ENCODE measurements at regions not wholly inside any gene's neighbourhood (a gene's known extent, or its start where the extent isn't known, plus 50 kb on each side); places are given as distances from the start of the nearest gene placed in this dataset.

GRCh38 chr5:67334373-67334772 lies 137.8 kb upstream of the CD180 start (continued):
- no peak for TF ChIP-seq ZBTB33 (IDR thresholded peaks at IDR 0.05; ENCODE audit: extremely low read depth, insufficient replicate concordance, low read length)
- no peak for TF ChIP-seq ATF3 (IDR thresholded peaks at IDR 0.05)
- TF ChIP-seq ELF1 (IDR thresholded peaks at IDR 0.05; ENCODE audit: borderline replicate concordance, low read depth), result no peak
- no peak for TF ChIP-seq YY1 (IDR thresholded peaks at IDR 0.05; ENCODE audit: extremely low read depth, insufficient replicate concordance, low read depth, low read length)

- DNase-seq (ENCODE audit: low read depth, low spot score) (no peak), ATAC-seq (no peak)
- intact Hi-C loops (cut with micrococcal nuclease), result no loop called here
- ChIA-PET RAD21 (ENCODE audit: low non-redundant PET in 1 of 2, low total read pairs in 2 of 2, uncharacterized antibody in 2 of 2, unreplicated experiment in 2 of 2) (no interaction called here), CTCF (no interaction called here), POLR2A (no interaction called here)
- no peaks in the 10 kb centered on the region for H3K9me2 ChIP-seq (ENCODE audit: insufficient read depth)
- H3K79me2 ChIP-seq (ENCODE audit: insufficient read depth, low read length), result no peaks in the 10 kb centered on the region
- no peak overlapping the region for H3K9ac ChIP-seq (ENCODE audit: low read length)
- no peaks in the 10 kb centered on the region for H4K20me1 ChIP-seq (ENCODE audit: insufficient read depth)
- H3K4me3 ChIP-seq (replicated peaks in 1 of 2; ENCODE audit: low read depth in 1 of 2, low read length in 2 of 2), result no peak overlapping the region
- H3K27ac ChIP-seq (ENCODE audit: low read depth, low read length), result no peak overlapping the region
- H2AFZ ChIP-seq (ENCODE audit: low read depth, low read length, poor library complexity, severe bottlenecking), result no peak overlapping the region
- BruUV-seq (replicated peaks), result no TSS peak
- H3K9me3 ChIP-seq (ENCODE audit: control insufficient read depth in 1 of 2, insufficient read depth in 1 of 2, low read depth in 1 of 2, low read length in 2 of 2), result peaks cover 0 to 4% of the 10 kb centered on the region in 2 experiments; a peak in 1 of 4 replicates
- no peaks in the 10 kb centered on the region for H3K4me1 ChIP-seq (ENCODE audit: control insufficient read depth in 1 of 2, insufficient read depth in 2 of 2, low read length in 2 of 2)
- TF ChIP-seq ZBTB33 (IDR thresholded peaks at IDR 0.05; ENCODE audit: extremely low read depth, insufficient replicate concordance, low read length) (no peak), SP1 (IDR thresholded peaks at IDR 0.05; ENCODE audit: low read depth) (no peak), TCF7L2 (IDR thresholded peaks at IDR 0.05; ENCODE audit: borderline replicate concordance, extremely low read depth, insufficient read depth, insufficient read length) (no peak), CTCF (IDR thresholded peaks at IDR 0.05 in 2 of 3, conservative IDR thresholded peaks at IDR 0.05 in 1 of 3; ENCODE audit: borderline replicate concordance in 1 of 3, insufficient read depth in 1 of 3, low read depth in 2 of 3, low read length in 2 of 3) (no peak), ZFX (IDR thresholded peaks at IDR 0.05) (no peak), ZNF274 (IDR thresholded peaks at IDR 0.05; ENCODE audit: low read depth, low read length) (no peak), CBX3 (IDR thresholded peaks at IDR 0.05; ENCODE audit: low read depth) (no peak), MAX (IDR thresholded peaks at IDR 0.05) (no peak), YY1 (IDR thresholded peaks at IDR 0.05; ENCODE audit: extremely low read depth, insufficient replicate concordance, low read depth, low read length) (no peak), EZH2phosphoT487 (IDR thresholded peaks at IDR 0.05; ENCODE audit: borderline replicate concordance) (no peak)
- H3K4me2 ChIP-seq (ENCODE audit: low read length), result no peak overlapping the region
- H3K27me3 ChIP-seq (ENCODE audit: insufficient read depth, low read length), result no peaks in the 10 kb centered on the region
- H3K36me3 ChIP-seq (ENCODE audit: control insufficient read depth in 1 of 2, insufficient read depth in 2 of 2, low read length in 2 of 2), result no peaks in the 10 kb centered on the region
Observed at GRCh38 chr5:67333171-67333570, 136.6 kb upstream of the CD180 start.
